GM21447 (cell line): ENCODE measurements at regions not wholly inside any gene's neighbourhood (a gene's known extent, or its start where the extent isn't known, plus 50 kb on each side); places are given as distances from the start of the nearest gene placed in this dataset.

Experiments
- ATAC-seq: cut with Tn5 transposase; IDR thresholded peaks from one replicate; pipeline ENCODE4 v1.9.1; 2021; ENCODE audit not compliant: unreplicated experiment

DNA sequence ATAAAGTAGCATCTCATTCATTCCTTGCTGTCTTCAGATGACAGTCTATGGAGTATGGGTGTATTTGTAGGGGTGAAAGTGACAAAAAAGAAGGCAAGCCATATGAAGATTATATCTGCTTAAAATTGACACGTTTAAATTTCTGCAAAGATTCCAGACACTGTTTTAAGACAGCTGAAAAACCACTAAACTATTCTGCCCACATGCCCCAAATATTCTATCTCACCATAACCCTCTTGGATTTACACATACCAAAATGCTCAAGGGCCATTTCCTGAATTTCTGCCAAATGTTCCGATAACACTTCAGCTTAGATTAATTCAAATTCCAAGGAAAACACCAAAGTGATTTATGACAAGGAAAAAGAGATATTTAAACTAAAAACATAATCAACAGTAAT, 99.9 kb upstream of the IL6 start:
- ATAC-seq: no peak

GRCh38 chr7:22625251-22625650, 101.7 kb upstream of the IL6 start:
- ATAC-seq: no peak

DNA sequence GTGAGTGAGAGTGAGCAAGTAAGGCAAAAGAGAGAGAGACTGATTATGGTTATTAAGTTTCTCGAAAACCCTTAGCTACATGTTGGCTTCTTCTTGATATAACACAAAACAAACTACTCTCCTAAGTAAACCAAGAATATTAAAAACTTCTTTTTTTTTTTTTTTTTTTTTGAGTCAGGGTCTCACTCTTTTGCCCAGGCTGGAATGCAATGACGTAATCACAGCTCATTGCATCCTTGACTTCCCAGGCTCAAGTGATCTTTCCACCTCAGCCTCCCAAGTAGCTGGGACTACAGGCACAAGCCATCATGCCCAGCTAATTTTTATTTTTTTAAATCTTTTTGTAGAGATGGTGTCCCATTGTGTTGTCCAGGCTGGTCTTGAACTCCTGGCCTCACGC, 102.2 kb upstream of the IL6 start:
- ATAC-seq: no peak

GRCh38 chr7:22622116-22622785, 104.7 kb upstream of the IL6 start:
- ATAC-seq: no peak

DNA sequence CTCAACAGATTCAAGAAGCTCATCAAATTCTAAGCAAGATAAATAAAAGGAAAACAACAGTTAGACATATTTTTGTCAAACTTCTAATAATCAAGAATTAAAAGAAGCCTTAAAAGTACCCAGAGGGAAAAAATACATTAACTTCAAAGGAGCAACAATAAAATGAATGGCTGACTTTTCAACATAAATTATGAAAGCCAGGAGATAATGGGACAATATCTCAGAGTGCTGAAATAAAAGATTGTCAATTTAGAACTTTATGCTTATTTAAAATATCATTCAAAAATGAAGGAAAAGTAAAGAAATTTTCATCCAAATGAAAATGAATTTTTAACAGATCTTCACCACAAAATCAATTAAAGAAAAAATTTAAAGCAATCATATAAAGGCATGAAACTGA, 108.5 kb upstream of the IL6 start:
- ATAC-seq: no peak

GRCh38 chr7:22617166-22617565, 109.8 kb upstream of the IL6 start:
- no peak for ATAC-seq

GRCh38 chr7:22613496-22613895, 113.5 kb upstream of the IL6 start:
- no peak for ATAC-seq

DNA sequence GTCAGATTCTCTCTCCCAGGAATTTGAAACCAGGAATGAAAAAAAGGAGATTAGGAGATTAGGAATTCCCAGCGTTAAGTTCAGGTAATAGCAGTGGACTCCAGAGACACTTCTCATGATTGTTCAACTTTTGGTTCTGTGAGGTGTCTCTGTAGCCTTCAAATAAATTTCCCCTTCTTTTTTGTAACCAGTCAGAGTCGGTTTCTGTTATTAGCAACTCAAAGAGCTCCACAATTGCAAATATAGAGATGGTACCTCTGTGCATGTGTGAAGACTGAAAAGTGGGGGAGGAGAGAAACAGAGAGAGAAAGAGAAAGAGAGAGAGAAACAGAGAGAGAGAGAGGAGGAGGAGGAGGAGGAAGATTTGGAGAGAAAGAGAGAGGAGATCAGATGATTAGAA, 112.8 kb upstream of the STEAP1B start:
- ATAC-seq: no peak

GRCh38 chr7:22611758-22612079, 111.7 kb upstream of the STEAP1B start:
- no peak for ATAC-seq

DNA sequence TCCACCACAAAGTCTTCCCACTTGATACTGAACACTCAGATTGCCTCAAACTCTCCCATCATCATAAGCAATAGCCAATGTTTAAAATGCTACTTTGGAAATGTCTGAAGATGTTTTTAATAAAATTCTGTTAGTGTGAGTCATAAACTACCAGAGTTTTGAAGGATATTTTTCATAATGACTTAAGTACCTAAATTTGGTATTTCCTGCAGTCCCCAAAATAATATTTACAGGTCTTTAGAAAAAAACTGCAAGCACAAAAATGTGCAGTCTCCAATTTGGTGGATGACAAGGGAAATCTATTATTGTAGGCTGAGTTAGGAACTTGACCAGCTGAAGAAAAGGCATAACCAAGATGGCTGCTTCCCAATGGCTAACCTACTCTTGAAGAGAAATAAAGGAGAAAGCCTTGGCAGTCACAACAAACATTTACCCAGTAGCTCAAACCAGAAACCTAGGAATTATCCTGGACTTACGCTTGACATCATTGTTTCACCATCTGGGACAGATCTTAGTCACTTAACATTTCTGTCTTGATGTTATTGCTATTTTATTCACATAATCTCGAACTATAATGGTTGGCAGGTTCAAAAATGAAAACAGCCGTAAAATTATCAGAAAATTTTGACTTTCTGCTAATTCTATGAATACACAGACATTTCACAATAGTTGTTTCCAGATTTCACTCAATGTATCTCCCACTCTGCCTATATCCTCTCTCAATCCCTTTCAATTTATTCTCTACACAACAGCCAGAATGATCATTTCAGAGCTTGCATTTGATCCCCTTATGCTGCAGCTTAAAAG, 111.2 kb upstream of the STEAP1B start:
- ATAC-seq: no peak

DNA sequence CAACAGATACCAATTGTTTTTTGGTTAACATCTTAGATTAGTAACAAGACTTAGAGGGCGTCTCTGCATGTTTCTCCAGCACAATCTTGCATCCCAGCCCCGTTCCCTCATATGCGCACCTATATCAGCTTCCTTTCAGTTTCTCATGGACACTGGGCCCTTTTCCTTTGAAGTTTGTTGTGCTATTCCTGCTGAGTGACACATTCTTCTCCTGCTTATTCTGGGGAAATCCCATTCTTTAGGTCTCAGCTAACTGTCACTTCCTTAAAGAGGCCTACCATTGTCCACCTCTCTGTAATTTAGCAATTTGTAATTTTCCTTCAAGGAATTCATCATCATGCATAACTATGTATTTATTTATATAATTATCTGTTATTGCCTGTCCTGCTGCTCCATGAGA, 110.3 kb upstream of the STEAP1B start:
- no peak for ATAC-seq

DNA sequence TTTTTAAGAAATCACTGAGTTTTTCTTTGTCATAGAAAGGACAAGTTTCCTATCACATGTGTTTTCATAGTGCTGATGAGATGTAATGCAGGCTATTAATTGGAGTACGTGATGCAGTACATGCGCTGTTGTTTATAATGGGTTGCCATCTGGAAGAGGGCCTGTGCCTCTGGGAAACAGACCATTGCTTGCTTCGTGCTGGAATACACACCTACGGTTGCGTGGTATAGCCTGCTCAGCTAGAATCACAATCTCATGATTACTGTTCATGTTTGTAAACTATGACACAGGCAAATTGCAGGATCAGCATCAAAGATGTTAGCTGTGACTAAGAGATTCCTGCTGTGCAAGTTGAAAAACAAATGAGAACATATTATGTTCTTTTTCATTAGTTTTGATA, 107.2 kb upstream of the STEAP1B start:
- no peak for ATAC-seq

DNA sequence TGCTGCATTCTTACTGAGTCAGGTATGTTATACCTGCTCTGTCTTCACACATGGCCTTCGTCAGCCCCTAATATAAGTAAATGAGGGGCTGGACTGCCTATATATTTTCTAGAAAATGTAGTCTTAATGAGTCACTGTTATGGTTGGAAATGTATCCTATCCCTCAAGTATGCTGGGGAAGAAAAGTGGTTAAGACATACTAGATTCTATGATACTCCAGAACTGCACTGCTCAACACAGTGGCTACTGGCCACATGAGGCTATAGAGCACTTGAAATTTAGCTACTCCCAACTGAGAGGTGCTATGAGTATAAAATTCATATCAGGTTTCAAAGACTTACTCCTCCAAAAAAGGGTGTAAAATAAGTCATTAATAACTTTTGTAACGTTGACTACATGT, 104.3 kb upstream of the STEAP1B start:
- no peak for ATAC-seq

DNA sequence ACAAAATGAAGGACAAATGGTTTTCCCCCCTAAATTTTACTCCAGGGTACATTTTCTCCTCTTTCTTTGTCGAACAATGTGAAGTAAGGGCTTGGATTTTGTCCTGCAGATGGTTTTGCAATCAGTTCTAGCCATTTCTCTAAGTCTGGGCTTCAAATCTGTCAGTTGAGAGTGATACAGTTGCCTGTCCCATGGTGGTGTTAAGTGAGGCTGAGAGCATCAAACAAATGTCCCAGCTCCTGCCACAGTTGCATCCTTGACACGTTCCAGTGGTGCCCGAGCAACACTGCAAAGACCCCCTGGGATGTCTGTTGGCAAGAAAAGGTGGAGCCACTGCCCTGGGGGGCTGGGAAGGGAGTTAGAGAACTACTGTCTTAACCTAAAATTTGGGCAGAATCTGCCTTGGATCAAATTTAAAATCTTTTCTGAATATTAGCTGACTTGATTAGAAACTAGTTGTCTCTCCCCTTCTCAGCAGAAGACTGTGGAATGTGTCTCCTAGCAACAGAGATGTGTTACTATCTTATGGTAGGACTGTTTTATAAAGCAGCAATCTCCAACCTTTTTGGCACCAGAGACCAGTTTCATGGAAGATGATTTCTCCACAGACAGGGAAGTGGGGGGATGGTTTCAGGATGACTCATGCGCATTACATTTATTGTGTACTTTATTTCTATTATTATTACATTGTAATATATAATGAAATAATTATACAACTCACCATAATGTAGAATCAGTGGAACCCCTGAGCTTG, 102.0 kb upstream of the STEAP1B start:
- no peak for ATAC-seq

DNA sequence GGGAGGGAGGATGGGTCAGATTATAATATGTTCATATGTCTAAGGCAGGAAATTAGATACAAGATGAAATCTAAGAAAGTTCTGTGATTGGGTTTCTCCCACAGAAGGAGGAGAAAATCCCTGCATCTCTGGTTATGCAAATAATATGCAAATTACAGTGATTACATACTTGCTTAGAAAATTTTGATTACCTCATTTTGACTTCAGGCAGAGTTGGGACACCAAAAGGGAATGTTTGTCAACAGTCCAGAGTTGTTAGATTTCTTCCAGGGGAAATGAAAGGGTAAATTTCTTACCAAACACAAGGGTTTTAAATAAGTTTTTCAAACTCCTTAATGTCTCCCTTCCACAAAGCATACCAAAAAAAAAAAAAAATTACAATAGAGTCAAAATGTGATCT, 101.4 kb upstream of the STEAP1B start:
- ATAC-seq: no peak

- ATAC-seq: no peak
These were observed 101.0 kb upstream of the STEAP1B start for GRCh38 chr7:22601003-22601402.

DNA sequence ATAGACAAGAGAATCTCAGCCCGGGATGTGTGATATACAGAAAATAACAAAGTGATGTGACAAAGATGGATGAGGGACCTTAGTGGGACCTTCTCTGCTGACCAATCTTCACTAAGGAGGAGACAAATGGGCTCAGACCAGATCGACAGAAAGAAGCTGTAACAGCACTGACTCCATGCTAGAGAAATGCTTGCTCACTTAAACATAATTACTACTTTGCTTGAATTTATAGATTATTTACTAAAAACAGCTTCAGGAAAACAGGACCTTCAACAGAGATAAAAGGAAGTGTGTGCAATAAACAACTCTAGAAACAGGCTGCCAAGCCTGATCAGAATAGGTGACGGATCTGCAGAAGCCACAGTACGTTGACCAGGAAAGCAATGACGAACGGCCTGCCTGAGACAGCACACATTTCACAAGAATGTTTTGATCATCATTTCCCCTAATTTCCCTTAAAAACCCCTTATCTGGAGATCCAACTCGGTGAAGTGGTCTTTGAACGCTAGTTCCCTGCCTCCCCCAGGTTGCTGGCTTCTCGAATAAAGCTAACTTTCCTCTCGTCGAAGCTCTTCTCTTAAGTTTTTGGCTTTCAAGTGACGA, 98.4 kb upstream of the STEAP1B start:
- no peak for ATAC-seq

GRCh38 chr7:22597844-22598243, 97.9 kb upstream of the STEAP1B start:
- no peak for ATAC-seq

DNA sequence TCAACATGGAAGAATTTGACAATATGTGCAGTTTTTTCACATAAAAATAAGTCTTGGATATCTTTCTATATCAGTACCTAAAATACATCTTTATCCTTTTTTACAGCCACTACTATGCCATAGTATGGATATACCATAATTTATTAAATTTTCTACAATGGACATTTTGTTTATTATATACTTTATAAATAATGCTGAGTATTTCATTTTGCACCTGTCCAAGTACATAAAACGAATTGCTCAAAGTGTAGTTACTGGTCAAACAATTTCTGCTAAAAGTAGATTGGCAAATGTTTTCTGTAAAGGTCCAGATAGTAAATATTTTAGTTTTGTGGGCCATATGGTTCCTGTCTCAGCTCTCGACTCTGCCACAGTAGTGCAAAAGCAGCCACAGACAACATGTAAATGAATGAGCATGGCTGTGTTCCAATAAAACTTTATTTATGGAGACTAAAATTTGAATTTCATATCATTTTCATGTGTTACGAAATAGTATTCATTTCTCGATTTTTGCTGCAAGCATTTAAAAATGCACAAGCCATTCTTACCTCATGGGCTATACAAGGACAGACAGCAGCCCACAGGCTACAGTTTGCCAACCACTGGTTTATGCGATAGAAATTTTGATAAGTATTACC, 96.9 kb upstream of the STEAP1B start:
- ATAC-seq: no peak

DNA sequence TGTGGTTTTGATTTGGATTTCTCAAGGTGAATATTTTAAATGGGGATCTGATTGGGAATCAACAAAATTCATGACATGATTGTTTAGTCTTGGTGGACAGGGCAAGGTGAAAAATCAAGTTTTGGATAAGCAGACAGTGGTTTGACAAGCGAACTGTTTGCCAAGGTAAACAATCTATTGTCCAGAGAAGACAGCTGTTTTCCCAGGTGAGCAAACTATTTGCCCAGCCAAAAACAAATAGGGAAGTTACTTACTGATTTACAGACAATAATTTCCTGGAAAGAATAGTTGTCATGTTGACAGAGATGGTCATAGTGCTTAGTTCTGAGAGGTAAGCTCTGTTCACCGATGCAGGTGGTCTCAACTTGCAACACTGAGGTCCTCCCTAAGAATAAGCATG, 94.0 kb upstream of the STEAP1B start:
- ATAC-seq: no peak

GRCh38 chr7:22591271-22591670, 91.3 kb upstream of the STEAP1B start:
- no peak for ATAC-seq
